ENCODE measurements at regions not wholly inside any gene's neighbourhood (a gene's known extent, or its start where the extent isn't known, plus 50 kb on each side); places are given as distances from the start of the nearest gene placed in this dataset.

DNA sequence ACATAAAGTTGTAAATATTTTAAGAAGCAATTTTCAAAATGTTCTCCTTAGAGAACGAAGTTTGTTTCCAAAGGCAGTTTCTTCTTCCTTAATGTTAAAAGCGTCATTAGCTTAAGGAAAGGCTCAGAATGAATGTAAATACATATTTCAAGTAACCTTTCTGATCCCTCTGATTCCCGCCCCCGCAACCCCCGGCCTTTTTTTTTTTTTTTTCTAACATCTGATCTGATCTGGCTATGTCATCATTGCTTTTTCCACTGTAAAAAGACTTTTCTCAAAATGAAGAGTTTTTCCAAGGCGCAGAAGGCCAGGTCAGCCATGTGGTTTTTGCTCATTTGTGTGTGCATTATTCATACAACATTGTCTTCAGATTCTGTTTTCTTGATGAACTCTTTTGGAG, 57.1 kb upstream of the MEIS1 start (continued):
- TF ChIP-seq U2AF1 (optimal IDR thresholded peaks at IDR 0.05; ENCODE audit: low read depth, low read length) (no peak), FOXA3 (CRISPR knock-in tag; IDR thresholded peaks at IDR 0.05) (no peak)

DNA sequence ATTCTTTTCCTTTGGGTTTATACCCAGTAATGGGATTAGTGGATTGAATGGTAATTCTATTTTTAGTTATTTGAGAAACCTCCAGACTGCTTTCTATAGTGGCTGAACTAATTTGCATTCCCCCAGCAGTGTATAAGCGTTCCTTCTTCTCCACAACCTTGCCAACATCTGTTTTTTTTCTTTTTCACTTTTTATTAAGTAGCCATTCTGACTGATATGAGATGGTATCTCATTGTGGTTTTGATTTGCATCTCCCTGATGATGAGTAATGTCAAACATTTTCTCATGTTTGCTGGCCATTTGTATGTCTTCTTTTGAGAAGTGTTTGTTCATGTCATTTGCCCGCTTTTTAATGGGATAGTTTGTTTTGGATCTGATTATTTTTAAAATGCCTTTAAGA, 64.1 kb upstream of the MEIS1 start:
- no TSS peak for BruUV-seq (replicated peaks)
- CTCF ChIA-PET (ENCODE audit: low intra/inter-chr PET ratio, low total read pairs), result no interaction called here

More for the DNA sequence above, 64.1 kb upstream of the MEIS1 start:
- WGBS (ENCODE audit: low lambda C conversion rate), result 5% methylated on average over 2 of the region's 2 CpGs
- Histone ChIP-seq H3K4me2 (ENCODE audit: low read depth, low read length) (no peak overlapping the region), H3K9me3 (ENCODE audit: low read length) (no peaks in the 10 kb centered on the region), H3K27me3 (ENCODE audit: control insufficient read depth in 1 of 2, insufficient read depth in 2 of 2, low read length in 2 of 2) (no peaks in the 10 kb centered on the region), H2AFZ (ENCODE audit: low read length) (no peak overlapping the region), H3K27ac (ENCODE audit: extremely low read length, insufficient read depth, low read length) (no peak overlapping the region), H3K79me2 (ENCODE audit: insufficient read depth, low read length) (no peaks in the 10 kb centered on the region), H4K20me1 (ENCODE audit: insufficient read depth, low read length) (no peaks in the 10 kb centered on the region), H3K9ac (ENCODE audit: insufficient read depth, low read depth, low read length) (no peak overlapping the region), H3K36me3 (replicated peaks in 1 of 2; ENCODE audit: control insufficient read depth in 1 of 2, insufficient read depth in 2 of 2, low read length in 2 of 2) (no peaks in the 10 kb centered on the region), H3K4me3 (replicated peaks in 1 of 3; ENCODE audit: insufficient read depth in 1 of 3, low read depth in 2 of 3, low read length in 3 of 3) (no peak overlapping the region), H3K4me1 (ENCODE audit: insufficient read depth, low read length) (no peaks in the 10 kb centered on the region)
- no peak for DNase-seq (ENCODE audit: low spot score)
- FAIRE-seq, result no peak
- intact Hi-C loops (cut with micrococcal nuclease; ENCODE audit: unreplicated experiment) (no loop called here), in situ Hi-C loops (cut with HindIII; ENCODE audit: extremely low pct_ligation_motif_present, low pct_unique_long_range_greater_than_20kb) (no loop called here)
- POLR2A ChIA-PET, result no interaction called here
- TF ChIP-seq, protein P1, sequence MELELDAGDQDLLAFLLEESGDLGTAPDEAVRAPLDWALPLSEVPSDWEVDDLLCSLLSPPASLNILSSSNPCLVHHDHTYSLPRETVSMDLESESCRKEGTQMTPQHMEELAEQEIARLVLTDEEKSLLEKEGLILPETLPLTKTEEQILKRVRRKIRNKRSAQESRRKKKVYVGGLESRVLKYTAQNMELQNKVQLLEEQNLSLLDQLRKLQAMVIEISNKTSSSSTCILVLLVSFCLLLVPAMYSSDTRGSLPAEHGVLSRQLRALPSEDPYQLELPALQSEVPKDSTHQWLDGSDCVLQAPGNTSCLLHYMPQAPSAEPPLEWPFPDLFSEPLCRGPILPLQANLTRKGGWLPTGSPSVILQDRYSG (CRISPR knock-in tag; IDR thresholded peaks at IDR 0.05), result no peak
- TF ChIP-seq ZNF615 (CRISPR knock-in tag; IDR thresholded peaks at IDR 0.05; ENCODE audit: borderline replicate concordance) (no peak), NONO (IDR thresholded peaks at IDR 0.05) (no peak), NONO (CRISPR knock-in tag; conservative IDR thresholded peaks at IDR 0.05) (no peak), ZFP41 (CRISPR knock-in tag; IDR thresholded peaks at IDR 0.05; ENCODE audit: borderline replicate concordance) (no peak), NCOR1 (IDR thresholded peaks at IDR 0.05; ENCODE audit: borderline replicate concordance, low read length) (no peak), KMT2B (CRISPR knock-in tag; IDR thresholded peaks at IDR 0.05) (no peak)
- TF ChIP-seq, protein P2, sequence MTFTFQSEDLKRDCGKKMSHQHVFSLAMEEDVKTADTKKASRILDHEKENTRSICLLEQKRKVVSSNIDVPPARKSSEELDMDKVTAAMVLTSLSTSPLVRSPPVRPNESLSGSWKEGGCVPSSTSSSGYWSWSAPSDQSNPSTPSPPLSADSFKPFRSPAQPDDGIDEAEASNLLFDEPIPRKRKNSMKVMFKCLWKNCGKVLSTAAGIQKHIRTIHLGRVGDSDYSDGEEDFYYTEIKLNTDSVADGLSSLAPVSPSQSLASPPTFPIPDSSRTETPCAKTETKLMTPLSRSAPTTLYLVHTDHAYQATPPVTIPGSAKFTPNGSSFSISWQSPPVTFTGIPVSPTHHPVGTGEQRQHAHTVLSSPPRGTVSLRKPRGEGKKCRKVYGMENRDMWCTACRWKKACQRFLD (CRISPR knock-in tag; IDR thresholded peaks at IDR 0.05; ENCODE audit: borderline replicate concordance), result no peak
- TF ChIP-seq, protein P3, sequence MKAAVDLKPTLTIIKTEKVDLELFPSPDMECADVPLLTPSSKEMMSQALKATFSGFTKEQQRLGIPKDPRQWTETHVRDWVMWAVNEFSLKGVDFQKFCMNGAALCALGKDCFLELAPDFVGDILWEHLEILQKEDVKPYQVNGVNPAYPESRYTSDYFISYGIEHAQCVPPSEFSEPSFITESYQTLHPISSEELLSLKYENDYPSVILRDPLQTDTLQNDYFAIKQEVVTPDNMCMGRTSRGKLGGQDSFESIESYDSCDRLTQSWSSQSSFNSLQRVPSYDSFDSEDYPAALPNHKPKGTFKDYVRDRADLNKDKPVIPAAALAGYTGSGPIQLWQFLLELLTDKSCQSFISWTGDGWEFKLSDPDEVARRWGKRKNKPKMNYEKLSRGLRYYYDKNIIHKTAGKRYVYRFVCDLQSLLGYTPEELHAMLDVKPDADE (CRISPR knock-in tag; IDR thresholded peaks at IDR 0.05), result no peak
- TF ChIP-seq, protein P4, sequence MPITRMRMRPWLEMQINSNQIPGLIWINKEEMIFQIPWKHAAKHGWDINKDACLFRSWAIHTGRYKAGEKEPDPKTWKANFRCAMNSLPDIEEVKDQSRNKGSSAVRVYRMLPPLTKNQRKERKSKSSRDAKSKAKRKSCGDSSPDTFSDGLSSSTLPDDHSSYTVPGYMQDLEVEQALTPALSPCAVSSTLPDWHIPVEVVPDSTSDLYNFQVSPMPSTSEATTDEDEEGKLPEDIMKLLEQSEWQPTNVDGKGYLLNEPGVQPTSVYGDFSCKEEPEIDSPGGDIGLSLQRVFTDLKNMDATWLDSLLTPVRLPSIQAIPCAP (CRISPR knock-in tag; IDR thresholded peaks at IDR 0.05; ENCODE audit: low read depth), result no peak
- no peak for ATAC-seq
